SK-N-SH treated with all-trans-retinoic acid at 6 μM for 48 hours (cell line): ENCODE measurements at regions not wholly inside any gene's neighbourhood (a gene's known extent, or its start where the extent isn't known, plus 50 kb on each side); places are given as distances from the start of the nearest gene placed in this dataset.

ENCODE experiments used
- ATAC-seq: fragments of 200-7000 bp; cut with Tn5 transposase; 3 replicates; pipeline ENCODE4 v1.9.1; 2020; ENCODE audit warnings: mild to moderate bottlenecking, moderate library complexity
- ARNTL ChIP-seq: fragments of 450-650 bp; formaldehyde crosslinking; IDR thresholded peaks from 2 replicates; pipeline ENCODE4 v1.5.0; 2020; ENCODE audit warnings: low read depth, mild to moderate bottlenecking, moderate library complexity, borderline replicate concordance
- BACH2 ChIP-seq: fragments of 250-450 bp; sonication (Bioruptor Pico); IDR thresholded peaks from 2 replicates; pipeline ENCODE4 v1.9.0; 2021; ENCODE audit warnings: mild to moderate bottlenecking, borderline replicate concordance
- CSDC2 ChIP-seq: fragments of 250-450 bp; sonication (Bioruptor Pico); IDR thresholded peaks from 2 replicates; pipeline ENCODE4 v1.5.0; 2020; ENCODE audit warnings: mild to moderate bottlenecking, moderate library complexity
- ESRRG ChIP-seq: fragments of 250-450 bp; sonication (Bioruptor Pico); IDR thresholded peaks from 2 replicates; pipeline ENCODE4 v1.6.1; 2021; ENCODE audit warnings: mild to moderate bottlenecking
- GLIS3 ChIP-seq: fragments of 250-450 bp; sonication (Bioruptor Pico); IDR thresholded peaks from 2 replicates; pipeline ENCODE4 v1.5.0; 2020; ENCODE audit warnings: mild to moderate bottlenecking, moderate library complexity
- PPARA ChIP-seq: fragments of 250-450 bp; sonication (Bioruptor Pico); IDR thresholded peaks from 2 replicates; pipeline ENCODE4 v1.5.0; 2020; ENCODE audit warnings: mild to moderate bottlenecking, borderline replicate concordance
- RARB ChIP-seq: fragments of 250-450 bp; sonication (Bioruptor Pico); IDR thresholded peaks from 2 replicates; pipeline ENCODE4 v1.8.0; 2021; ENCODE audit warnings: mild to moderate bottlenecking, moderate library complexity
- SNAI2 ChIP-seq: fragments of 250-450 bp; sonication (Bioruptor Pico); IDR thresholded peaks from 2 replicates; pipeline ENCODE4 v1.5.0; 2020; ENCODE audit warnings: mild to moderate bottlenecking, moderate library complexity
- TCF4 ChIP-seq: fragments of 250-450 bp; sonication (Bioruptor Pico); IDR thresholded peaks from 2 replicates; pipeline ENCODE4 v1.8.0; 2021; ENCODE audit warnings: mild to moderate bottlenecking, moderate library complexity, borderline replicate concordance
- TOX ChIP-seq: fragments of 250-450 bp; sonication (Bioruptor Pico); IDR thresholded peaks from 2 replicates; pipeline ENCODE4 v1.8.0; 2021; ENCODE audit warnings: mild to moderate bottlenecking, moderate library complexity, borderline replicate concordance
- ZFP3 ChIP-seq: fragments of 250-450 bp; sonication (Bioruptor Pico); IDR thresholded peaks from 2 replicates; pipeline ENCODE4 v1.5.0; 2020; ENCODE audit warnings: mild to moderate bottlenecking, moderate library complexity
- ZNF565 ChIP-seq: fragments of 450-650 bp; formaldehyde crosslinking; conservative IDR thresholded peaks from 2 replicates; pipeline ENCODE4 v1.5.0; 2020; ENCODE audit warnings: low read depth, mild to moderate bottlenecking, moderate library complexity
- ZNF70 ChIP-seq: fragments of 450-650 bp; formaldehyde crosslinking; IDR thresholded peaks from 2 replicates; pipeline ENCODE4 v1.5.0; 2020; ENCODE audit warnings: mild to moderate bottlenecking, moderate library complexity
- TF ChIP-seq, protein P1 (sequence below): fragments of 250-450 bp; sonication (Bioruptor Pico); IDR thresholded peaks from 2 replicates; pipeline ENCODE4 v1.5.1; 2021; ENCODE audit warnings: mild to moderate bottlenecking, moderate library complexity
- TF ChIP-seq, protein P2 (sequence below): fragments of 250-450 bp; sonication (Bioruptor Pico); IDR thresholded peaks from 2 replicates; pipeline ENCODE4 v1.8.0; 2021; ENCODE audit warnings: low read depth, mild to moderate bottlenecking, moderate library complexity, borderline replicate concordance
- TF ChIP-seq, protein P3 (sequence below): fragments of 250-450 bp; sonication (Bioruptor Pico); IDR thresholded peaks from 2 replicates; pipeline ENCODE4 v1.5.0; 2020; ENCODE audit warnings: mild to moderate bottlenecking, moderate library complexity
- TF ChIP-seq, protein P4 (sequence below): fragments of 250-450 bp; sonication (Bioruptor Pico); IDR thresholded peaks from 2 replicates; pipeline ENCODE4 v1.8.0; 2020; ENCODE audit warnings: mild to moderate bottlenecking, moderate library complexity, borderline replicate concordance

DNA sequence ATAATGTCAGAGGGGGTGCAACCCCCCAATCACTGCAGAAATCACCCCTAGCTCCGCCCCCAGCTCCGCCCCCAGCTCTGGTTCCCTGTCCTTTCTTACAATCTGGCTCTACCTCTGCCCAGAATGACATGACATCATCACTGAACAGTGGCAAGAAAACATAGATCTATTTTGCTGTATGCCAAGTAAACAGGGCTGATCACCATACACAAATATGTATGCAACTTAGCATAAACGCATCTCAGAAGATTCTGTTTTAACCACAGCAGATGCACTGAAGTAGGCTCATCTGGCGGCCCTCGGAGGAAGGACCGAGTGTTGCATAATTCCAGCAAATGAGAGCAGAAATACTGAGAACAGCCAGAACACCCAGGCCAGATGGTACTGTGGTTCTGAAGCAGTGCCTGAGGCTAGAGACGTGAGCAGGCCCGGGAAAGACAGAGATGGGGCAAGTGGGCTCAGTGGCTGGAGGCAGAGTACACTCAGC, 293.3 kb upstream of the KLF14 start:
- ATAC-seq: peak; percentile 80

DNA sequence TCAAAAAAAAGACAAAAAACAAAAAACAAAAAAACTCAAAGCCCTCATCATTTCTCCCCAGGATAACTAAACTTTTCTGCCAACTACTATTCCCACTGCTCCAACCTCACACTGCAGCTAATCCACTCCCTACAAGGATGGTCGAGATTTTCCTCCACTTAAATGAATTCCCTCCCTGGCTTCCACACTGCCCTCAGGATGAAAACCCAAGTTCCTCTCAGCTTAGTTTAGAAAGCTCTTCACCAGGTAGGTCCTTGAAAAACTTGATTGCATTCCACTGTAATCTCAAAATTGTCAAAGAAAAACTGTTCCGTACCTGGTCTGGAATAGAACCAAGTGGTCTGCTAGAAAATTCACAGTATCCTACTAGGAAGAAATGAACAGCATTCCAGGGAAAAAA, 294.3 kb upstream of the KLF14 start:
- TF ChIP-seq GLIS3 (CRISPR knock-in tag): no peak
- no peak for TF ChIP-seq BACH2 (CRISPR knock-in tag)
- no peak for TF ChIP-seq SNAI2 (CRISPR knock-in tag)
- no peak for TF ChIP-seq ARNTL (CRISPR knock-in tag)
- no peak for TF ChIP-seq RARB (CRISPR knock-in tag)
- TF ChIP-seq ZNF70 (CRISPR knock-in tag): no peak
- TF ChIP-seq, protein P1, sequence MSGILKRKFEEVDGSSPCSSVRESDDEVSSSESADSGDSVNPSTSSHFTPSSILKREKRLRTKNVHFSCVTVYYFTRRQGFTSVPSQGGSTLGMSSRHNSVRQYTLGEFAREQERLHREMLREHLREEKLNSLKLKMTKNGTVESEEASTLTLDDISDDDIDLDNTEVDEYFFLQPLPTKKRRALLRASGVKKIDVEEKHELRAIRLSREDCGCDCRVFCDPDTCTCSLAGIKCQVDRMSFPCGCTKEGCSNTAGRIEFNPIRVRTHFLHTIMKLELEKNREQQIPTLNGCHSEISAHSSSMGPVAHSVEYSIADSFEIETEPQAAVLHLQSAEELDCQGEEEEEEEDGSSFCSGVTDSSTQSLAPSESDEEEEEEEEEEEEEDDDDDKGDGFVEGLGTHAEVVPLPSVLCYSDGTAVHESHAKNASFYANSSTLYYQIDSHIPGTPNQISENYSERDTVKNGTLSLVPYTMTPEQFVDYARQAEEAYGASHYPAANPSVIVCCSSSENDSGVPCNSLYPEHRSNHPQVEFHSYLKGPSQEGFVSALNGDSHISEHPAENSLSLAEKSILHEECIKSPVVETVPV (CRISPR knock-in tag): no peak
- TF ChIP-seq, protein P2, sequence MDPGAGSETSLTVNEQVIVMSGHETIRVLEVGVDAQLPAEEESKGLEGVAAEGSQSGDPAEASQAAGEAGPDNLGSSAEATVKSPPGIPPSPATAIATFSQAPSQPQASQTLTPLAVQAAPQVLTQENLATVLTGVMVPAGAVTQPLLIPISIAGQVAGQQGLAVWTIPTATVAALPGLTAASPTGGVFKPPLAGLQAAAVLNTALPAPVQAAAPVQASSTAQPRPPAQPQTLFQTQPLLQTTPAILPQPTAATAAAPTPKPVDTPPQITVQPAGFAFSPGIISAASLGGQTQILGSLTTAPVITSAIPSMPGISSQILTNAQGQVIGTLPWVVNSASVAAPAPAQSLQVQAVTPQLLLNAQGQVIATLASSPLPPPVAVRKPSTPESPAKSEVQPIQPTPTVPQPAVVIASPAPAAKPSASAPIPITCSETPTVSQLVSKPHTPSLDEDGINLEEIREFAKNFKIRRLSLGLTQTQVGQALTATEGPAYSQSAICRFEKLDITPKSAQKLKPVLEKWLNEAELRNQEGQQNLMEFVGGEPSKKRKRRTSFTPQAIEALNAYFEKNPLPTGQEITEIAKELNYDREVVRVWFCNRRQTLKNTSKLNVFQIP (CRISPR knock-in tag): no peak
- TF ChIP-seq PPARA (CRISPR knock-in tag): no peak
- ATAC-seq: no peak

More for the DNA sequence above, 293.3 kb upstream of the KLF14 start:
- TF ChIP-seq, protein P3, sequence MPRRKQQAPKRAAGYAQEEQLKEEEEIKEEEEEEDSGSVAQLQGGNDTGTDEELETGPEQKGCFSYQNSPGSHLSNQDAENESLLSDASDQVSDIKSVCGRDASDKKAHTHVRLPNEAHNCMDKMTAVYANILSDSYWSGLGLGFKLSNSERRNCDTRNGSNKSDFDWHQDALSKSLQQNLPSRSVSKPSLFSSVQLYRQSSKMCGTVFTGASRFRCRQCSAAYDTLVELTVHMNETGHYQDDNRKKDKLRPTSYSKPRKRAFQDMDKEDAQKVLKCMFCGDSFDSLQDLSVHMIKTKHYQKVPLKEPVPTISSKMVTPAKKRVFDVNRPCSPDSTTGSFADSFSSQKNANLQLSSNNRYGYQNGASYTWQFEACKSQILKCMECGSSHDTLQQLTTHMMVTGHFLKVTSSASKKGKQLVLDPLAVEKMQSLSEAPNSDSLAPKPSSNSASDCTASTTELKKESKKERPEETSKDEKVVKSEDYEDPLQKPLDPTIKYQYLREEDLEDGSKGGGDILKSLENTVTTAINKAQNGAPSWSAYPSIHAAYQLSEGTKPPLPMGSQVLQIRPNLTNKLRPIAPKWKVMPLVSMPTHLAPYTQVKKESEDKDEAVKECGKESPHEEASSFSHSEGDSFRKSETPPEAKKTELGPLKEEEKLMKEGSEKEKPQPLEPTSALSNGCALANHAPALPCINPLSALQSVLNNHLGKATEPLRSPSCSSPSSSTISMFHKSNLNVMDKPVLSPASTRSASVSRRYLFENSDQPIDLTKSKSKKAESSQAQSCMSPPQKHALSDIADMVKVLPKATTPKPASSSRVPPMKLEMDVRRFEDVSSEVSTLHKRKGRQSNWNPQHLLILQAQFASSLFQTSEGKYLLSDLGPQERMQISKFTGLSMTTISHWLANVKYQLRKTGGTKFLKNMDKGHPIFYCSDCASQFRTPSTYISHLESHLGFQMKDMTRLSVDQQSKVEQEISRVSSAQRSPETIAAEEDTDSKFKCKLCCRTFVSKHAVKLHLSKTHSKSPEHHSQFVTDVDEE (CRISPR knock-in tag): 0 out of 2 replicates have a peak, but pooled peaks have one; percentile 29
- 0 out of 2 replicates have a peak, but pooled peaks have one; percentile 26 for TF ChIP-seq TCF4
- peak; percentile 56; the same call in 1 of the 2 replicates for TF ChIP-seq ZFP3 (CRISPR knock-in tag)
- TF ChIP-seq ESRRG (CRISPR knock-in tag): no peak
- no peak for TF ChIP-seq PPARA (CRISPR knock-in tag)

DNA sequence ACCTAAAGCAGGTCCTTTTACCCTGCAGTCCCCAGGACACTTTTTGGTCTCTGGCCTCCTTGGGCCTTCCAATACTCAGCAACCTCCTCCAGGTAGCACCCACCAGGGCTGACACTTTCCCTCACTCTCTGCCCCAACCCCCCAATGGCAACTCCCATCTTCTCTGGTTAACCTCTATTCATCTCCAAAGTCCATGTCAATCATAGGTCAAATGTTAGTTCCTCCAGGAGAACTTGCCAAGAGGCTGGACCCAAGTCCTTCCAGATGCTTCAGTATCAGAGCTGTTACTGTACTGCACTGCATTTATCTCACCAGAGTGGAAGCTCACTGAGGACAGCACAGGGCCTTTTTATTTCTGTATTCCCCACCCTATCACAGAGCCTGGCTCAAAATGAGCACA, 295.0 kb upstream of the KLF14 start:
- TF ChIP-seq ESRRG (CRISPR knock-in tag): no peak
- no peak for TF ChIP-seq CSDC2 (CRISPR knock-in tag)
- no peak for TF ChIP-seq TOX (CRISPR knock-in tag)
- TF ChIP-seq, protein P4, sequence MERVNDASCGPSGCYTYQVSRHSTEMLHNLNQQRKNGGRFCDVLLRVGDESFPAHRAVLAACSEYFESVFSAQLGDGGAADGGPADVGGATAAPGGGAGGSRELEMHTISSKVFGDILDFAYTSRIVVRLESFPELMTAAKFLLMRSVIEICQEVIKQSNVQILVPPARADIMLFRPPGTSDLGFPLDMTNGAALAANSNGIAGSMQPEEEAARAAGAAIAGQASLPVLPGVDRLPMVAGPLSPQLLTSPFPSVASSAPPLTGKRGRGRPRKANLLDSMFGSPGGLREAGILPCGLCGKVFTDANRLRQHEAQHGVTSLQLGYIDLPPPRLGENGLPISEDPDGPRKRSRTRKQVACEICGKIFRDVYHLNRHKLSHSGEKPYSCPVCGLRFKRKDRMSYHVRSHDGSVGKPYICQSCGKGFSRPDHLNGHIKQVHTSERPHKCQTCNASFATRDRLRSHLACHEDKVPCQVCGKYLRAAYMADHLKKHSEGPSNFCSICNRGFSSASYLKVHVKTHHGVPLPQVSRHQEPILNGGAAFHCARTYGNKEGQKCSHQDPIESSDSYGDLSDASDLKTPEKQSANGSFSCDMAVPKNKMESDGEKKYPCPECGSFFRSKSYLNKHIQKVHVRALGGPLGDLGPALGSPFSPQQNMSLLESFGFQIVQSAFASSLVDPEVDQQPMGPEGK: no peak
- no peak for TF ChIP-seq ZNF565 (CRISPR knock-in tag)
- TF ChIP-seq, protein P3 (CRISPR knock-in tag): no peak
- no peak for ATAC-seq
